HG02981 (cell line): ENCODE measurements at regions not wholly inside any gene's neighbourhood (a gene's known extent, or its start where the extent isn't known, plus 50 kb on each side); places are given as distances from the start of the nearest gene placed in this dataset.

Experiments used
- ATAC-seq: cut with Tn5 transposase; IDR thresholded peaks from one replicate; pipeline ENCODE4 v1.9.1; 2021; ENCODE audit warnings: mild to moderate bottlenecking, moderate library complexity; ENCODE audit not compliant: unreplicated experiment

GRCh38 chr5:67291671-67292070 is 95.1 kb upstream of the CD180 start:
- ATAC-seq = no peak

- no peak for ATAC-seq
These were observed 94.5 kb upstream of the CD180 start for GRCh38 chr5:67291066-67291465.

GRCh38 chr5:67290655-67291054 is 94.1 kb upstream of the CD180 start:
- no peak for ATAC-seq

- no peak for ATAC-seq
These were observed 93.3 kb upstream of the CD180 start for GRCh38 chr5:67289763-67290521.

- no peak for ATAC-seq
These were observed 91.1 kb upstream of the CD180 start for GRCh38 chr5:67287510-67288268.

- no peak for ATAC-seq
These were observed 89.4 kb upstream of the CD180 start for GRCh38 chr5:67286006-67286405.

GRCh38 chr5:67283988-67284487 is 87.4 kb upstream of the CD180 start:
- ATAC-seq = no peak

- ATAC-seq = no peak
These were observed 86.8 kb upstream of the CD180 start for GRCh38 chr5:67283275-67283987.

GRCh38 chr5:67281874-67282273 is 85.3 kb upstream of the CD180 start:
- ATAC-seq = no peak

- no peak for ATAC-seq
These were observed 77.2 kb upstream of the CD180 start for GRCh38 chr5:67273689-67274356.

GRCh38 chr5:67272453-67273130 is 76.0 kb upstream of the CD180 start:
- no peak for ATAC-seq

GRCh38 chr5:67268231-67269021 is 71.8 kb upstream of the CD180 start:
- ATAC-seq = no peak

GRCh38 chr5:67267512-67268216 is 71.1 kb upstream of the CD180 start:
- no peak for ATAC-seq

GRCh38 chr5:67266654-67267350 is 70.2 kb upstream of the CD180 start:
- no peak for ATAC-seq

- ATAC-seq = no peak
These were observed 69.4 kb upstream of the CD180 start for GRCh38 chr5:67265951-67266350.

GRCh38 chr5:67263656-67264408 is 67.2 kb upstream of the CD180 start:
- ATAC-seq = no peak

- no peak for ATAC-seq
These were observed 66.4 kb upstream of the CD180 start for GRCh38 chr5:67262956-67263355.

GRCh38 chr5:67262206-67262605 is 65.6 kb upstream of the CD180 start:
- no peak for ATAC-seq
